GM12878 (cell line): ENCODE measurements at regions not wholly inside any gene's neighbourhood (a gene's known extent, or its start where the extent isn't known, plus 50 kb on each side); places are given as distances from the start of the nearest gene placed in this dataset.

Experiments used
- ATAC-seq: fragments of 200-7000 bp; cut with Tn5 transposase; 3 replicates; pipeline ENCODE4 v1.9.1; 2020; ENCODE audit warnings: mild to moderate bottlenecking, moderate library complexity
- BruUV-seq: library from RNA; stranded (reverse); fragments of 400-500 nt; replicated peaks from 2 replicates; lab custom pipeline; 2021; lab: Mats Ljungman, UMichigan
- CTCF ChIA-PET: fragments of 300-600 bp; sonication (Branson Sonifier 250); formaldehyde crosslinking; extraction: SDS; loops from one replicate; lab custom pipeline; 2021; ENCODE audit warnings: inconsistent platforms; lab: Yijun Ruan, JAX
- POLR2A ChIA-PET: fragments of 350-600 bp; formaldehyde crosslinking; extraction: SDS; loops from one replicate; lab custom pipeline; 2021; ENCODE audit warnings: inconsistent platforms; lab: Charles Lee
- RAD21 ChIA-PET: fragments of 300-600 bp; sonication (Branson Sonifier 250); formaldehyde crosslinking; loops from one replicate; lab custom pipeline; 2023; ENCODE audit warnings: antibody characterized with exemption; ENCODE audit not compliant: unreplicated experiment; lab: Charles Lee
- SMC1A ChIA-PET: fragments of 300-600 bp; sonication (Branson Sonifier 250); formaldehyde crosslinking; loops from one replicate; lab custom pipeline; 2023; ENCODE audit not compliant: unreplicated experiment, uncharacterized antibody; lab: Charles Lee
- DNase-seq: peaks from one replicate; pipeline ENCODE4 v3.0.0-alpha.2; 2011; ENCODE audit warnings: low read depth, low spot score
- FAIRE-seq: peaks from 3 replicates; lab custom pipeline; 2011; peaks lifted over from hg19 to GRCh38; lab: Jason Lieb, UNC
- H2AFZ ChIP-seq: 2 replicates; pipeline ENCODE4 v1.6.0; 2011; ENCODE audit warnings: low read depth, low read length, control low read depth; ENCODE audit not compliant: control insufficient read depth
- H3K27ac ChIP-seq: 2 replicates; pipeline ENCODE4 v1.5.1; 2011; ENCODE audit warnings: control low read depth; ENCODE audit not compliant: control insufficient read depth, insufficient read depth
- H3K27me3 ChIP-seq, 2 experiments: replicated peaks in 1 of 2; 2 replicates each; pipeline versions ENCODE4 v1.6.0 to v1.6.1; 2011; ENCODE audit warnings: low read length in 1 of 2; ENCODE audit not compliant: control insufficient read depth in 2 of 2, insufficient read depth in 2 of 2
- H3K36me3 ChIP-seq, 2 experiments: 2 replicates each; pipeline ENCODE4 v1.5.1; 2011; ENCODE audit warnings: low read length in 1 of 2; ENCODE audit not compliant: control insufficient read depth in 2 of 2, insufficient read depth in 2 of 2
- H3K4me1 ChIP-seq: 2 replicates; pipeline ENCODE4 v1.6.1; 2011; ENCODE audit warnings: mild to moderate bottlenecking, low read length, moderate library complexity, mixed read lengths; ENCODE audit not compliant: control insufficient read depth, insufficient read depth
- H3K4me2 ChIP-seq: 2 replicates; pipeline ENCODE4 v1.6.0; 2011; ENCODE audit warnings: control low read depth; ENCODE audit not compliant: control insufficient read depth, insufficient read depth
- H3K4me3 ChIP-seq: fragments of 200-600 bp; sonication (generic); 2 replicates; pipeline ENCODE4 v1.5.1; 2016
- H3K79me2 ChIP-seq: 2 replicates; pipeline ENCODE4 v1.6.0; 2011; ENCODE audit warnings: low read length; ENCODE audit not compliant: control insufficient read depth, insufficient read depth
- H3K9ac ChIP-seq: 2 replicates; pipeline ENCODE4 v1.8.0; 2011; ENCODE audit warnings: low read length, control low read depth, mixed read lengths; ENCODE audit not compliant: control insufficient read depth, insufficient read depth
- H3K9me3 ChIP-seq: replicated peaks from 3 replicates; pipeline ENCODE4 v1.5.1; 2011; ENCODE audit warnings: mild to moderate bottlenecking, low read length; ENCODE audit not compliant: control insufficient read depth, insufficient read depth
- H4K20me1 ChIP-seq: 2 replicates; pipeline ENCODE4 v1.6.0; 2011; ENCODE audit not compliant: control insufficient read depth, insufficient read depth
- CREM ChIP-seq: IDR thresholded peaks from 2 replicates; pipeline ENCODE4 v1.6.1; 2014; ENCODE audit warnings: antibody characterized with exemption, low read depth
- EZH2 ChIP-seq: IDR thresholded peaks from 2 replicates; pipeline ENCODE4 v1.6.1; 2012; ENCODE audit warnings: low read depth, mild to moderate bottlenecking, control low read depth, inconsistent platforms, low read length, borderline replicate concordance; ENCODE audit not compliant: control insufficient read depth
- POLR2AphosphoS2 ChIP-seq: IDR thresholded peaks from 2 replicates; pipeline ENCODE4 v1.6.1; 2011; ENCODE audit warnings: low read depth, mild to moderate bottlenecking, low read length, improper control_type of control experiment, moderate library complexity
- SMAD5 ChIP-seq: IDR thresholded peaks from 2 replicates; pipeline ENCODE4 v1.6.1; 2016; ENCODE audit warnings: antibody characterized with exemption, low read depth
- SMC3 ChIP-seq: IDR thresholded peaks from 2 replicates; pipeline ENCODE4 v1.6.1; 2011; ENCODE audit warnings: low read length, improper control_type of control experiment, borderline replicate concordance
- YBX1 ChIP-seq: fragments of 450-650 bp; IDR thresholded peaks from 2 replicates; pipeline ENCODE4 v1.6.1; 2016; ENCODE audit warnings: antibody characterized with exemption
- ZNF622 ChIP-seq: fragments of 450-650 bp; IDR thresholded peaks from 2 replicates; pipeline ENCODE4 v1.6.1; 2017; ENCODE audit warnings: mild to moderate bottlenecking, inconsistent platforms
- WGBS: methylation state at CpG from one replicate; pipeline ENCODE4 v1.1.6; 2016; ENCODE audit warnings: low lambda C conversion rate; ENCODE audit not compliant: insufficient replicate concordance, insufficient coverage; ENCODE audit errors: missing lambda C conversion rate; 5-methylcytosine and 5-hydroxymethylcytosine counted together
- in situ Hi-C: fragments of 300-500 bp; cut with MboI; formaldehyde crosslinking; loops from 9 replicates; pipeline ENCODE4 v1.14.3; 2018; ENCODE audit warnings: mixed read lengths
- intact Hi-C: fragments of 100-400 bp; cut with micrococcal nuclease; formaldehyde crosslinking; loops from one replicate; pipeline ENCODE4 v1.14.2; 2022; ENCODE audit not compliant: unreplicated experiment
- TF ChIP-seq, protein P1 (sequence below): fragments of 450-650 bp; formaldehyde crosslinking; IDR thresholded peaks from 2 replicates; pipeline ENCODE4 v1.4.0; 2022; ENCODE audit warnings: mild to moderate bottlenecking, moderate library complexity

DNA sequence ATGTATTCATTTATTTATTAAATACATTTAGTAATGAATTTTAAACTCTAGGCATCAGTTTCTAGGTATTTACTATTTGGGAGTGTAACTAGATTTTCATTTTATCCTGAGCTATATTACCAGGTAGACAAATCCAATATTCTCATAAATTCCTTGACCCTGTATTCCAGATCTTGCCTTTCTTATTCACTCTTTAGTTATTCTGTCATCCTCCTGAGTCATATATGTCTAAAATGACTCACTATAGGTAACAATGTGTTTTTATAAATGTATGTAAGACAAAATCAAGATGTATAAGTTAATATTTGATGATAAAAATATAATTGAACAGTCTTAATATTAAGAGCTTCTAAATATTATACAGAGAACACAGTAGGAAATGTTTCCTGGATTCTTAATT lies 642.1 kb upstream of the NRSN1 start:
- H3K9me3 ChIP-seq = no peaks in the 10 kb centered on the region
- no peaks in the 10 kb centered on the region for H3K79me2 ChIP-seq
- no peak overlapping the region for H3K9ac ChIP-seq
- ChIA-PET POLR2A (interaction anchor here (0.6 kb wide), 1 partner anchor 8 kb away, joined by 5 read pairs; no protein-coding TSS in a partner anchor), RAD21 (no interaction called here), CTCF (no interaction called here), SMC1A (no interaction called here)
- ATAC-seq = no peak
- FAIRE-seq = no peak
- TF ChIP-seq POLR2AphosphoS2 = no peak
- TF ChIP-seq CREM = no peak
- no peaks in the 10 kb centered on the region for H3K27me3 ChIP-seq
- H3K36me3 ChIP-seq = no peaks in the 10 kb centered on the region
- no peak overlapping the region for H3K4me2 ChIP-seq
- intact Hi-C loops = no loop called here
- H3K4me1 ChIP-seq = no peaks in the 10 kb centered on the region
- in situ Hi-C loops = no loop called here
- H3K4me3 ChIP-seq = no peak overlapping the region
- no peak overlapping the region for H3K27ac ChIP-seq
- no peak overlapping the region for H2AFZ ChIP-seq
- DNase-seq = no peak
- no TSS peak for BruUV-seq
- H4K20me1 ChIP-seq = no peaks in the 10 kb centered on the region

DNA sequence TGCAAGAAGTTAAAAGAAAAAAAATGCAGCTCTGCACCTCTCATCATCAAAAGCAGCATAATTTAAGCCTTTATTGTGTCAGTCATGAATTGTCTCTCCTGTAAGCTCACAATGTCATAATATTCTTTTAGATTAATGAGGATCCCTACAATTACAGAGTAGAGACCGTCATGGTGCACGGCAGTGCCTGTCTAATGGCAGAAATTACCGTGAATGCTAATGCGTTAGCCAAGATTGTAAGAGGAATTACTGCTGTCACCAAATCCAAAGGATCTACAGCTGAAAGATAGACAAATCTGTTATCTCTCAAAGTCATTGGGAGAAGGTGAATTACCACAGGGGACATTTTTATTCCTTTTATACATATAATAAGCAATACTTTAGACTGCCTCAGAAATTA lies 631.6 kb upstream of the NRSN1 start:
- Histone ChIP-seq H3K9me3 (no peaks in the 10 kb centered on the region), H3K4me2 (no peak overlapping the region), H3K27ac (no peak overlapping the region), H2AFZ (no peak overlapping the region), H3K4me3 (no peak overlapping the region), H3K9ac (no peak overlapping the region), H3K36me3 (no peaks in the 10 kb centered on the region), H3K79me2 (no peaks in the 10 kb centered on the region), H4K20me1 (no peaks in the 10 kb centered on the region), H3K4me1 (no peaks in the 10 kb centered on the region), H3K27me3 (no peaks in the 10 kb centered on the region)
- in situ Hi-C loops = no loop called here
- ChIA-PET RAD21 (no interaction called here), CTCF (no interaction called here), SMC1A (no interaction called here), POLR2A (no interaction called here)
- ATAC-seq (no peak), DNase-seq (no peak), FAIRE-seq (no peak)
- no TSS peak for BruUV-seq
- TF ChIP-seq, protein P1, sequence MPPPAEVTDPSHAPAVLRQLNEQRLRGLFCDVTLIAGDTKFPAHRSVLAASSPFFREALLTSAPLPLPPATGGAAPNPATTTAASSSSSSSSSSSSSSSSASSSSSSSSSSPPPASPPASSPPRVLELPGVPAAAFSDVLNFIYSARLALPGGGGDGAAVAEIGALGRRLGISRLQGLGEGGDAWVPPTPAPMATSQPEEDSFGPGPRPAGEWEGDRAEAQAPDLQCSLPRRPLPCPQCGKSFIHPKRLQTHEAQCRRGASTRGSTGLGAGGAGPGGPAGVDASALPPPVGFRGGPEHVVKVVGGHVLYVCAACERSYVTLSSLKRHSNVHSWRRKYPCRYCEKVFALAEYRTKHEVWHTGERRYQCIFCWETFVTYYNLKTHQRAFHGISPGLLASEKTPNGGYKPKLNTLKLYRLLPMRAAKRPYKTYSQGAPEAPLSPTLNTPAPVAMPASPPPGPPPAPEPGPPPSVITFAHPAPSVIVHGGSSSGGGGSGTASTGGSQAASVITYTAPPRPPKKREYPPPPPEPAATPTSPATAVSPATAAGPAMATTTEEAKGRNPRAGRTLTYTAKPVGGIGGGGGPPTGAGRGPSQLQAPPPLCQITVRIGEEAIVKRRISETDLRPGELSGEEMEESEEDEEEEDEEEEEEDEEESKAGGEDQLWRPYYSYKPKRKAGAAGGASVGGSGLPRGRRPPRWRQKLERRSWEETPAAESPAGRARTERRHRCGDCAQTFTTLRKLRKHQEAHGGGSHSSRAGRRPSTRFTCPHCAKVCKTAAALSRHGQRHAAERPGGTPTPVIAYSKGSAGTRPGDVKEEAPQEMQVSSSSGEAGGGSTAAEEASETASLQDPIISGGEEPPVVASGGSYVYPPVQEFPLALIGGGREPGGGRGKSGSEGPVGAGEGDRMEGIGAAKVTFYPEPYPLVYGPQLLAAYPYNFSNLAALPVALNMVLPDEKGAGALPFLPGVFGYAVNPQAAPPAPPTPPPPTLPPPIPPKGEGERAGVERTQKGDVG (CRISPR knock-in tag) = no peak
- TF ChIP-seq ZNF622 (no peak), EZH2 (no peak), SMAD5 (no peak), SMC3 (no peak), YBX1 (no peak)
- WGBS = 77% methylated on average over 4 of the region's 4 CpGs
- intact Hi-C loops = no loop called here
